Stimulated activated CD4-positive, alpha-beta T cell treated with anti-CD3 and anti-CD28 coated beads, Interleukin-12 subunit alpha, Interleukin-12 subunit beta, amount 100 ng/mL, for 48 hours (primary cell): ENCODE measurements at regions not wholly inside any gene's neighbourhood (a gene's known extent, or its start where the extent isn't known, plus 50 kb on each side); places are given as distances from the start of the nearest gene placed in this dataset.
"Not testable (repeated sequence)": the region's sequence is repeated elsewhere in the genome, so short reads cannot be mapped to it uniquely, and the experiment has no call there.

Experiments used
- DNase-seq, 3 donors: peaks; one replicate each; pipeline ENCODE4 v3.0.0-alpha.2; 2020; ENCODE audit warnings: low read depth in 2 of 3, low spot score in 1 of 3

DNA sequence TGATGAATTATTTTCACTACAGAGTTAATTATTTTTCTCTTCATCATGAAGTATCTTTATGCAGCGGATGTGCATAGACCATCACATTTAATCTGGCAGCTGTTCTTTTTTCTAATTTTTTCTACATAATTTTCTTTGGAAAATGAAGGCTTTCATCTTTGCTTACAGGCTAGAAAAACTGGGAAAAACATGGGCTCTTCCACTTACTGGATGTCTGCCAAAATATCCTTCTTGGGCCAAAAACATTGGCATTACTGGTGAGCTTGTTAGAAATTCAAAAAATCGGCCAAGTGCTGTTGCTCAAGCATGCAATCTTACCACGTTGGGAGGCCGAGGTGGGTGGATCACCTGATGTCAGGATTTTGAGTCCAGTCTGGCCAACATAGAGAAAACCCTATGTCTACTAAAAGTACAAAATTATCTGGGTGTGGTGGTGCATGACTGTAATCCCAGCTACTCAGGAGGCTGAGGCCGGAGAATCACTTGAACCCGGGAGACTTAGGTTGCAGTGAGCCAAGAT is 176.8 kb downstream of the ZNF737 start:
- no peak for DNase-seq

DNA sequence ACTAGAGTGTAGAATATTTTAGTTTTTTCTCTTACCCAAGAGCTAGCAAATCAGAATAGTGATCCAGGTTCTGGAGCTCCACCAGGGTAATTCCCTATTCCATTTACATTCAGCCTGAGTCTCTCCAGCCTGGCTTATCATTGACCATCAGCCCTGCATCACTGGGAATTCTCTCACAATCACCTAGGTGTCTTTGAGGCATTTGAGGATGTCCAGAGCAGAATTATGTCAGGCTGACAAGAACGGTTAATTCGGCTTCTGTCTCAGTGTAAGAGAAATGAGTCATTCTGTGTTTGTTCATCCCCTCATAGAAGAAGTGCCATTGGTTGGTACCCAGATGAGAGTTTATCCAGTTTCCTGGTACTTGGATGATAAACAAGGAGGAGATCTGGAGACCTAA is 180.5 kb downstream of the ZNF737 start:
- DNase-seq = no peak

DNA sequence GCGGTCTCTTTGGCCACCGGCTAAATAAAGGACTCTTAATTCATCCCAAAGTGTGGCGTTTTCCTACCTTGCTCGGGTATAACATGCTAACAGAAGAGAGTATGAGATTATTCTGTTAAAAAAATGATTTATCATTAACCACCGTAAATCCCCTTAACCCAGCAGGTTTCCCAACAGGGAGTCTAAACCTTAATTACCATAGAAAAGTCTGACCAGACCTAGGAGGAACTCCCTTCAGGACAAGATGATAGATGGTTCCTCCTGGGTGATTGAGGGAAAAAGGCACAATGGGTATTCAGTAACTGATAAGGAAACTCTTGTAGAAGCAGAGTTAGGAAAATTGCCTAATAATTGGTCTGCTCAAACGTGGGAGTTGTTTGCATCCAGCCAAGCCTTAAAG is 193.7 kb downstream of the ZNF737 start:
- DNase-seq = no peak

DNA sequence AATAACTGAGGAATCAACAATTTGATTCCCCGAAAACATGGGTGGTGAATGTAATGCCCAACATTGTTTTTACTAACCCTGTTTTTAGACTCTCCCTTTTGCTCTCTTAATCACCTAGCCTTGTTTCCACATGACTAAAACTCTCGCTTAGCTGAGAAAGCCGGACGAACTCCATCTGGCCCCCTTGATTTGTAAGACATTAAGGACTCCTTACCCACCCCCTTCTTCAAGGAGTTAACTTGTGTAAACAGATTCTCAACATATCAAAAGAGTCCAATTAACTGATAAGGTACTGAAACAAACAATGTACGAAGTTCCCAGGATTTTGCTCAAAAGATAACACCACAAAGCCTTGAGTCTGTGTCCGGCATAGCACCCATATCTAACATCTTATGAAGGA is 194.3 kb downstream of the ZNF737 start:
- DNase-seq = not testable (repeated sequence)

DNA sequence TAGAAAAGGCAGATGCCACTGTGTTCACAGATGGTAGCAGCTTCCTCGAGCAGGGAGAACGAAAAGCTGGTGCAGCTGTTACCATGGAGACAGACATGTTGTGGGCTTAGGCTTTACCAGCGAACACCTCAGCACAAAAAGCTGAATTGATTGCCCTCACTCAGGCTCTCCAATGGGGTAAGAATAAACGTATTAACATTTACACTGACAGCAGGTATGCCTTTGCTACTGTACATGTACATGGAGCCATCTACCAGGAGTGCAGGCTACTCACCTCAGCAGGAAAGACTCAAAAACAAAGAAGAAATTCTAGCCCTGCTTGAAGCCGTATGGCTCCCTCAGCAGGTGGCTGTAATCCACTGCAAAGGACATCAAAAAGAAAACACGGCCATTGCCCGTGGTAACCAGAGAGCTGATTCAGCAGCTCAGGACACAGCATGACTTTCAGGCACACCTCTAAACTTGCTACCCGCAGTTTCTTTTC is 197.7 kb downstream of the ZNF737 start:
- DNase-seq = no peak

DNA sequence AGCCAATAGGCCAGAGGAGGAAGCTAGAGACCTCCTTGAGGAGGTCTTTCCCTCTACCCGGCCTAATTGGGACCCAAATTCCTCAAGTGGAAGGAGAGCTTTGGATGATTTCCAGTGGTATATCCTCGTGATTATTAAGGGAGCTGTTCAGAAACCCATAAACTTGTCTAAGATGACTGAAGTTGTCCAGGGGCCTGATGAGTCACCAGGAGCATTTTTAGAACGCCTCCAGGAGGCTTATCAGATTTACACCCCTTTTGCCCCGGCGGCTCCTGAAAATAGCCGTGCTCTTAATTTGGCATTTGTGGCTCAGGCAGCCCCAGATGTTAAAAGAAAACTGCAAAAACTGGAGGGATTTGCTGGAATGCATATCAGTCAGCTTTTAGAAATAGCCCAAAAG is 198.1 kb downstream of the ZNF486 start:
- DNase-seq = no peak

DNA sequence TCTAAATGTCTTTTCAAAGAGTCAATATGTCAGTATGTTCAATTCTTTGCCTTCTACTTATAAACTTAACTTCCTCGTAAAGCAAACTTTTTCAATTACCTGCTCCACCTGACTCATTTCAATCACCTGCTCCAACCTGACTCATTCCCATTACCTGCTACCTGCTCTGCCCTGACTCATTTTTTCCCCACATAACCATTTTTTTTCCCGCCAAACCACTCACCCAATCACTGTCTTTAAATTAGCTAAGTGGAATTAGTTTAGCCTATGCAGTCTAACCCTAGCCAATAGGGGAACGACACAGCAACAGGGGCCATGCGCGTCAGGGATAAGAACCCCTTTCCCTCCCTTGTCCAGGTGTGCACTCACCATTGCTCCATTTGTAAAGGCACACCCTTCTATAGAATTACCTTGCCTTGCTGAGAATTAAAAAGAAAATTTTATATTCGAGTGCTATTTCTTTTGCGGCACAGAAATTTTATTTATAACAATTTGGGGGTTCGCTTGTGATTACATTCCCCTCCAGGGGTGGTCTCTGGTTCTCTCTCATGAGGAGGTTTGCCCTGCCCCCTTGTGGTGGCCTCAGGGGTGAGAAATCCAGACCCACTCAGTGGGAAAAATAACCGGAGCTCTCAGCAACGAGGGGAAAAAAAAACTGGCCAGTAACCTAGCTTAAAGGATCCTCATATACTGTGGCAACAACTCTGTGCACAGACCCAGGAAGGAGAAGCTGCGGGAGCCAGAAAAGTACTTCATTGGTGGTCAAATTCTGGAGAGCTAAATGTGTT is 193.1 kb downstream of the ZNF486 start:
- DNase-seq = no peak

DNA sequence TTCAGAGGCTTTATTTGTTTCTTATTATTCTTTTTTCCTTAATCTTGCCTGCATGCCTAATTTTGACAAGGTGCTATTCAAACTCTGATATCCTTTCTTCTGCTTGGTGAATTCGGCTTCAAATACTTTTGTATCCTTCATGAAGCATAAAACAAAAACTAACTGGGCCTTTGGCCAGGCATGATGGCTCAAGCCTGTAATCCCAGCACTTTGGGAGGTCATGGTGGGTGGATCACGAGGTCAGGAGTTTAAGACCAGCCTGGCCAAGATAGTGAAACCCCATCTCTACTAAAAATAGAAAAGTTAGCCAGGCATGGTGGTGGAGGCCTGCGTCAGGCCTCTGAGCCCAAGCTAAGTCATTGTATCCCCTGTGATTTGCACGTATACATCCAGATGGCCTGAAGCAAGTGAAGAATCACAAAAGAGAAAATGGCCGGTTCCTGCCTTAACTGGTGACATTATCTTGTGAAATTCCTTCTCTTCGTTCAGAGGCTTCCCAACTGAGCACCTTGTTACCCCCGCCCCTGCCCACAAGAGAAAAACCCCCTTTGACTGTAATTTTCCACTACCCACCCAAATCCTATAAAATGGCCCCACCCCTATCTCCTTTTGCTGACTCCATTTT is 191.9 kb downstream of the ZNF486 start:
- DNase-seq = not testable (repeated sequence)

DNA sequence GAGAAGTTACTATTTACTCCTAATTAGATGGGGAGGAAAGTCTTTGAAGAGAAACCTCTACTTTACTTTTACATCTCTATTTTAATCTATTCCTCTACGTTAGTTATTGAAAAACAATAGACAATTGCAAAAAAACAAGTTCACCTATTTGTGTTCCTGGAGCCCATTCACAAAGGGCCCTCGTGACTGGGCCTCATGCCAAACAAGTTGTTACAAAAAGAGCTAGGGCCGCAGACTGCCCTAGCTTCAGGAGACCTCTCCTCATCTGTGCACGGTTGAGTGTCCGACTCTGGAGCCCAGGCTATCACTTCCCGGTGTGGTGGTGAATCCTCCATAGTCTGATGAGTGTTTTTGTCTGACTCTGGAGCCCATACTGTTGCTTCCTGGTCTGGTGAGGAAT is 190.9 kb downstream of the ZNF486 start:
- no peak for DNase-seq

DNA sequence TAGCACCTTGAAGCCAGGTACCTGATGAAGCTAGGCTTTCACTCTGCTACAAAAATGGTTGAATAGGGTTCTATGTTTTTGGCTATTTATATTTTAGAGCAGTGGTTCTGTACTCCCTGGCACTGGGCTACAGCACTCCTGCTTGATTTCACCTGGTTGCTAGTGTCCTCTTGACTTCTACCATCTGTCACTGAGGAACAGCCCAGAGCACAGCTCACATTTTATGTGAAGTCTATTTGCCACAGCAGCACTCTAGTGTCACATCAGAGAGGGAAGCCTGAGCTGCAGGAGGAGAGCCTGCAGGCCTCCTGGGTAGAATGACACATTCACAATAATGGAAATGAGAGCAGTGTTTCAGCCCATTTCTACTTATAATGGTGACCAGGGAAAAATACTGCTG is 184.2 kb downstream of the ZNF486 start:
- no peak for DNase-seq

DNA sequence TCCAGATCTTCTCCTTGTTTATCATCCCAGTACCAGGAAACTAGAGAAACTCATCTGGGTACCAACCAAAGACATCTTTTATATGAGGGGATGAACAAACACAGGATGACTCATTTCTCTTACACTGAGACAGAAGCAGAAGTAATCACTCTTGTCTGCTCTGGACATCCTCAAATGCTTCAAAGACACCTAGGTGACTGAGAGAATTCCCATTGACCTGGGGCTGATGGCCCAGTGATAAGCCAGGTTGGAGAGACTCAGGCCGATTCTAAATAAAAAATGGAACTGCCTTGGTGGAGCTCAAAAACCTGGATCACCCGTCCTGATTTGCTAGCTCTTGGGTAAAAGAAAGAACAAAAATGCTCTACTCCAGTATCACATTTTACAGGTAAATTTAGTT is 182.2 kb downstream of the ZNF486 start:
- DNase-seq = no peak

DNA sequence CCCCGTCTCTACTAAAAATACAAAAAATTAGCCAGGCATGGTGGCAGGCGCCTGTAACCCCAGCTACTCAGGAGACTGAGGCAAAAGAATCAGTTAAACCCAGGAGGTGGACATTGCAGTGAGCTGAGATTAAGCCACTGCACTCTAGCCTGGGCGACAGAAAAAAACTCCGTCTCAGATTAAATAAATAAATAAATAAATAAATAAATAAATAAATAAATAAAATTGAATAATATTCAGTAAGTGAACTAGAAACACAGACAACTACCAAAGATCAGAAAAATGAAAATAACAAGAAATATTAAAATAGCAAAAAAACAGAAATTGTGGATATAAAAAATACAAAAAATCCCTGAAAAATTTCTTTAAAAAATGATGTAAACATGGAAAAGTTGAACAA is 172.4 kb downstream of the ZNF486 start:
- DNase-seq = no peak

DNA sequence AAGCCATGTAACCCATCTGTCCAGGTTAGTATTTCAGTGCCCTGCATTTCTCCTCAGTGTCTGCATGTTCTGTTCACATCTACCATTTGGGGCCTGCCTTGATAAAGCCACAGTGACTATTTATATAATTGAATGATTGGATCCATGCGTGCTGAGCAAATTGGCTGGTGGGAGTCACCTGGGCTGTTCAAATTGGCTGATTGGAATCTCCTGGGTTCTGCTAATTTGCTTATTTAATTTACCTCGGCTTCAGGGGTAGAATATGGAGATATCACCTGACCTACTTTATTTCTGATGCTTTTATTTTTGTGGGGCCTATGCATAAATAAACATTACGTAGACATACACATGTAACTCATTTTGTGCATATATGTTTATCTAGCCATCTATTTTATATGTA is 167.7 kb downstream of the ZNF486 start:
- DNase-seq = no peak

DNA sequence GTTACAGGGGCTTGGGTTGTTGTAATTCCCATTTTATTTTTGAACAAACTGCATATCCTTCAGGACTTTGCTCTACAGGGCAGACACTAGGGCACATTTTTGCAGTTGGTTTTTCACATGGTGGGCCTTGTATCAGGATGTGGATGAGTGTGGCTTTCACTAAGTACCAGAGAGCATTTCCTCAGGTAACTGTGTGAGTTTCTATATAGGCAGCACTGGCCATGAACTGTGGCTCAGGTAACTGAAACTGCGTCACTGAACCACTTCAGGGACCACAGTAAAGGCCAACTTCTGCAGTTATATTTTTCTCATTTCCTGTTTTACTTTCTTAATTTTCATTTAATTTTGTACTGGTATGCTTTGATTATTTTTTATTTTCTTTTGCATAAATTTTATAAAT is 166.5 kb downstream of the ZNF486 start:
- no peak for DNase-seq

DNA sequence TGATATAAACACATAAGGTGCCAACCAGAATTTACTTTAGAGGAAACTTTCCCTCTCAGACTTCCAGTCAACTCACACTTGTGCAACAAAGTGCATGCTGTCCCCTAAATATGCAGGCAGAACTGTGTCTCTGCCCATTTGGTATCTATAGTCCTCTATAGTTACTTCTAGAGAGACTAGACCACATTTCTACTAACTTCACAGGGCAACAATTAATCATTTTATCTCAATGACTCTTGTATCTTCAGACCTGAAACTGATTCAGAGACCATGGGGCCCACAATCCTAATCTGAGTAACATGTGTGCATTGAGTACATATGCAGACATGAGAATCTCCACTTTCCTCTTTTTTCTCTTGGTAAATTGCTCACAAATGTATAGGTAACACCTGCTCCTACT is 158.1 kb downstream of the ZNF486 start:
- DNase-seq = no peak

DNA sequence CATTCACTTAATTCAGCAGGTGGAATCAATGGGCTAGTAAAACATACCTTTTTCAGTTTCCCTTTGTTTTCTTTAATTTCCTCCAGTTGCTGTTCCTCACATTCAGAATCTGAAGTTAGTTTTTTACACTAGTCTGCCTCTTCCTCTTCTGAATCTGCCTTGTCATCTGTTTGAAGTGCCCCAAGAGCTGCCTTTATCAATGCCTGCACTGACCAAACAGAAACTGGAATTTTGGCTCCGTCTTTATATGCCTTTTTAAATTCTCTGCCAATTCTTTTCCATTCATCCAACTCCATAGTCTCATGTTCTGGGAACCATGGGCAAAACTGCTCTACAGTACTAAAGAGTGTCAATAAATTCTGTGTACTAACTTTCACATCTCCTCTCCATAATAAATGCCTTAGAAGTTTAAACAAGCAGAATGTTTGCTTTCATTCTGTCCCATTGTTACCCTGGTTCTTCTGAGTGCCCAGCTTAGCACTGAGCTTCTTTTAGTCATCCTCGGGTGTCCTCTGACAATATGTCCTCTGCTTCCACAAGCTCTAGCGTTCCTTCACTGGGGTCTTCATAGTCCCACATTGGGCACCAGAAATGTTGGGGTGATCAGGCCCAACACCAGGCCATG is 154.2 kb downstream of the ZNF486 start:
- no peak for DNase-seq

DNA sequence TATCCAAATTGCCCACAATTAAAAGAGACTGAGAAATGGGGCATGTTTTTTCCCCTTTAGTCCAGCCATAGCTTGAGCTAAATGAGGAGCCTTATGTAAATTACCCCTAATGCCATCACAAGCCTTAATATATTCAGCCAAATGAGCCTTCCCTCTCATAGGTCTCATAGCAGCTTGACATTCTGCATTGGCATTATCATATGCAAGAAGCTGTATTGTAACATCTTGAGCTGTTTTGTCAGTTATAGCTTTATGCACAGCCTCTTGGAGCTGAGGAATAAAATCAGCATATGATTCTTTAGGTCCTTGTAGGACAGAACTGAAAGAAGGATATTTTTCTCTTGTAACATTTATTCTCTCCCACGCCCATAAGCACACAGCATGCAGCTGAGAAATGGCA is 153.2 kb downstream of the ZNF486 start:
- DNase-seq = no peak

DNA sequence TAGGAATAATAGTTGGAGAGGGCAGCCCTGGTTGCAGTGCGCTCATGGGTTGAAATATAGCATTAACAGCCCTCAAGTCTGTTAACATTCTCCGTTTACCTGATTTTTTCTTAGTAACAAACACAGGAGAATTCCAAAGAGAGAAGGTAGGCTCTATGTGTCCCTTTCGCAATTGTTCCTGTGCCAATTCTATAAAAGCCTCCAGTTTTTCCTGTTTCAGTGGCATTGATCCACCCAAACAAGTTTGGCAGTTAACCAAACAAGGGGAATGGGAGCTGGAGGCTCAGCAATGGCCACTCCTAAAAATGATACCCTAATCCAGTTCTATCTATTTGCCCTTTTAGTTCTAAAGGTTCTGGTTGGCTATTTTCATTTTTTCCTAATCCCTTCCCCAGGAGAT is 151.6 kb downstream of the ZNF486 start:
- no peak for DNase-seq

DNA sequence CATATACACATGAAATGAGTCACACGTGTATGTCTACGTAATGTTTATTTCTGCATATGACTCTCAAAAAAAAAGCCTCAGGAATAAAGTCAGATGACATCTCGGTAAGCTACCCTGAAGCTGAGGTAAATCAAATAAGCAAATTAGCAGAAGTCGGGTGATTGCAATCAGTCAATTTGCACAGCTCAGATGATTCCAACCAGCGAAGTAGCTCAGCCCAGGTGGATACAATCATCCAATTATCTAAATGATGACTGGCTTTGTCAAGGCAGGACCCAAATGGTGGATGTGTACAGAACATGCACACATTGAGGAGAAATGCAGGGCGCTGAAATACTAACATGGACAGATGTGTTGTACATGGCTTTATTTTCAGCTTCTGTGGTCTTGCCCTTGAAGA is 148.5 kb downstream of the ZNF486 start:
- no peak for DNase-seq

DNA sequence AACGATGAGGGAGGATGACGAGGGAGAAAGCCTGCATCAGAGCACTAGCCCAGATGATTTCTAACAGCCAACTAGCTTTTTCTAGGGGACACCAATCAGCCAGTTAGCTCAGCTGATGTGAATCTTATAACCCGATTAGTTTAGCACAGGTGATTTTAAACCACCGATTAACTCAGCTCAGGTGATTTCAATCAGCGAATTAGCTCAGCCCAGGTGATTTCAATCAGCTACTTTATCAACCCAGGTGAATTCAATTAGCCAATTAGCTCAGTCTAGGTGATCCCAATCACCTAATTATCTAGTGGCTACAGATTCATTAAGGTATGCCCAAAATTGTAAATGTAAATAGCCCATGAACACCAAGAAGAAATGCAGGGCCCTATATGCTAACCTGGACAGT is 146.9 kb downstream of the ZNF486 start:
- no peak for DNase-seq

DNA sequence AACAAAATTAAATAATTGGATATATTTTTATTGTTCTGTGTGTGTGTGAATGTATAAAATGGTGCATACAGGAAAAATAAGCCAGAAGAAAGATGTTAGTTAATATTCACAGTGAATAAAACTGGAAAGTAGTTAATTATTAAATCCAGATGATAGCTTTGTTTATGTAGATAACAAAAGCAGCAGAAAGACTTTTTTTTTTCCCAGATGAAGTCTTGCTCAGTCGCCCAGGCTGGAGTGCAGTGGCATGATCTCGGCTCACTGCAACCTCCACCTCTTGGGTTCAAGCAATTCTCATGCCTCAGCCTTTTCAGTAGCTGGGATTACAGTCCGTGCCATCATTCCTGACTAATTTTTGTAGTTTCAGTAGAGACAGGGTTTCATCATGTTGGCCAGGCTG is 140.1 kb downstream of the ZNF486 start:
- DNase-seq = no peak

DNA sequence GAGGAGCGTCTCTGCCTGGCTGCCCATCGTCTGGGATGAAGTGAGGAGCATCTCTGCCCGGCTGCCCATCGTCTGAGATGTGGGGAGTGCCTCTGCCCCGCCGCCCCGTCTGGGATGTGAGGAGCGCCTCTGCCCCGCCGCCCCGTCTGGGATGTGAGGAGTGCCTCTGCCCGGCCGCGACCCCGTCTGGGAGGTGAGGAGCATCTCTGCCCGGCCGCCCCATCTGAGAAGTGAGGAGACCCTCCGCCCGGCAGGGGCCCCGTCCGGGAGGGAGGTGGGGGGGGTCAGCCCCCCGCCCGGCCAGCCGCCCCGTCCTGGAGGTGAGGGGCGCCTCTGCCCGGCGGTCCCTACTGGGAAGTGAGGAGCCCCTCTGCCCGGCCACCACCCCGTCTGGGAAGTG is 129.3 kb downstream of the ZNF486 start:
- not testable (repeated sequence) for DNase-seq
